ENCODE measurements at regions not wholly inside any gene's neighbourhood (a gene's known extent, or its start where the extent isn't known, plus 50 kb on each side); places are given as distances from the start of the nearest gene placed in this dataset.

DNA sequence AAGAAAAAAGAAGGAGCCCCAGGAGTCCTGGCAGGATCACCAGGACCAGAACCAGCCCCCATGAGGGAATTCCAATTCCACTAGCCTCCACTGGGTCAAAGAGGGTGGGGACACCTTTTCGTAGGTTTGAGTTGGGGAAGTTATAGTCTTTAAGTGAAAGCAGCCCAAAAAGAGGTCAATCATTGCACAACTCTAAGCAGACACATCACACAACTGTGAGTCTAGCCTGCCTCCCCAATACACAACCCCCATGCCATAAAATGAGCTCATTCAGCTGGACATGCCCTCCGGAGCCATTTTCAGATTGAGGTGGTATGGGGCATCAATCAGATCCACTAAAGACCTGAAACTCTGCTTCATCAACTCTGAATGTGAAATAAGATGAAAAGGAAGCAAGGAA lies 179.9 kb downstream of the NPHP4 start:
- H3K27me3 ChIP-seq, result peaks cover 4% of the 10 kb centered on the region; the same call in 1 of the 2 replicates
- no peak overlapping the region for H3K27ac ChIP-seq
- H3K9me3 ChIP-seq (replicated peaks), result no peaks in the 10 kb centered on the region
- H3K36me3 ChIP-seq, result no peaks in the 10 kb centered on the region
- H3K4me1 ChIP-seq, result peaks cover 8% of the 10 kb centered on the region; the same call in 1 of the 2 replicates
- no peak overlapping the region for H3K4me3 ChIP-seq
- DNase-seq, result no peak

- DNase-seq, result peak; percentile 88 to 93
- Histone ChIP-seq H3K9me3 (replicated peaks) (no peaks in the 10 kb centered on the region), H3K4me3 (no peak overlapping the region), H3K4me1 (peaks cover 8% of the 10 kb centered on the region; the same call in 1 of the 2 replicates), H3K27ac (no peak overlapping the region), H3K36me3 (no peaks in the 10 kb centered on the region), H3K27me3 (peaks cover 6% of the 10 kb centered on the region; the same call in 1 of the 2 replicates)
Measured at GRCh38 chr1:5811419-5811818, 180.8 kb downstream of the NPHP4 start.

DNA sequence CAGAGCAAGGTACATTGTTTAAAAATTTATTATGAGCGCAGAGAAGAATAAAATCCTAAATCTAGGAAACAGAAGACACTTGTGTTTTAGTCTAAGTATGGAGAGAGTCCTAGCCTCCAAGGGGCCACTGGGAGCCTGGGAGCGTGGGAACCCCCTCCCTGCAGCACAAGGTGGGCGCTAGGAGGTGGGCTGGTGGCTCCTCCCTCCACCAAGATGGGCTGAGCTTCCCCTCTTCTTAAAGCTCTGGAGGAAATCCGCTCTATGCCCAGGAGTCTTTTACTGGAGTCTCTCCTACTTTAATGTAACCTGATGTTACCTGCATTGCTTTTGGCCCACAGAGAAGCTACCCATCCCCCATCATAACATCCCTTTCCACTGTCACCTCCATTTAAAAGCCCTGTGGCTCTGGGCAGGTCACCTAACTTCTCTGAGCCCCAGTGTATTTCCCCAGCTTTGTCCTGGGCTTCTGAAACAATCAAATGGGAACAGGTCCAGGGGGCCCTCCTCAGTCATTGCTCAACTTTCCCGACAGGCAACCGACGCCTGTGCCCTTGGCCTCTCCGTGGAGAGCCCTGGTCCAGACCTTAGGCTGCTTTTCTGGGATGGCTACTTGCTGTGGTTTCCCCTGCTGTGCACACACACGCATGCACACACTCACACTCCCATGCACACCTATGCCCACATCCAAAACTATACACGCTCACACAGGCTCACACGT lies 181.5 kb downstream of the NPHP4 start:
- H3K9me3 ChIP-seq (replicated peaks), result no peaks in the 10 kb centered on the region
- peaks cover 8% of the 10 kb centered on the region; the same call in 1 of the 2 replicates for H3K4me1 ChIP-seq
- H3K27ac ChIP-seq, result no peak overlapping the region
- peaks cover 6% of the 10 kb centered on the region; the same call in 1 of the 2 replicates for H3K27me3 ChIP-seq
- DNase-seq, result no peak
- H3K4me3 ChIP-seq, result no peak overlapping the region
- H3K36me3 ChIP-seq, result no peaks in the 10 kb centered on the region

GRCh38 chr1:5810131-5810530 lies 182.1 kb downstream of the NPHP4 start:
- H3K36me3 ChIP-seq, result no peaks in the 10 kb centered on the region
- H3K9me3 ChIP-seq (replicated peaks), result no peaks in the 10 kb centered on the region
- peaks cover 6% of the 10 kb centered on the region; the same call in 1 of the 2 replicates for H3K27me3 ChIP-seq
- no peak overlapping the region for H3K4me3 ChIP-seq
- no peak overlapping the region for H3K27ac ChIP-seq
- peaks cover 8% of the 10 kb centered on the region; the same call in 1 of the 2 replicates for H3K4me1 ChIP-seq
- no peak for DNase-seq

GRCh38 chr1:5809207-5809788 lies 182.9 kb downstream of the NPHP4 start:
- no peak for DNase-seq
- Histone ChIP-seq H3K9me3 (replicated peaks) (no peaks in the 10 kb centered on the region), H3K36me3 (no peaks in the 10 kb centered on the region), H3K4me1 (peaks cover 8% of the 10 kb centered on the region; the same call in 1 of the 2 replicates), H3K4me3 (no peak overlapping the region), H3K27ac (no peak overlapping the region), H3K27me3 (peaks cover 6% of the 10 kb centered on the region; the same call in 1 of the 2 replicates)

DNA sequence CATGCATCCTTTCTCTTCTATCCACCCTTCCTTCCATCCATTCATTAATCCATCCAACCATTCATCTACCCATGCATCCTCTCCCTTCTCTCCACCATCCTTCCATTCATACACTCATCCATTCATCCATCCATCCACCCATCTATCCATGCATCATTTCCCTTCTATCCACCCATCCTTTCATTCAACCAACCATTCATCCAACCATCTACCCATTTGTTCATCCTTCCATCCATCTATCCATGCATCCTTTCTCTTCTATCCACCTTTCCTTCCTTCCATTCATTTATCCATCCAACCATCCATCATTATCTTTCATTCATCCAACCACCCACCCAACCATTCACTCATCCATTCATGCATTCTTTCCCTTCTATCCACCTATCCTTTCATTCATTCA lies 188.4 kb downstream of the NPHP4 start:
- no peak for DNase-seq
- Histone ChIP-seq H3K4me1 (no peaks in the 10 kb centered on the region), H3K36me3 (no peaks in the 10 kb centered on the region), H3K4me3 (no peak overlapping the region), H3K27ac (no peak overlapping the region), H3K9me3 (replicated peaks) (0 out of 2 replicates have a peak, but pooled peaks cover under 1% of the 10 kb centered on the region), H3K27me3 (peaks cover 6% of the 10 kb centered on the region; the same call in 1 of the 2 replicates)

GRCh38 chr1:5802606-5803005 lies 189.6 kb downstream of the NPHP4 start:
- no peak for DNase-seq
- Histone ChIP-seq H3K4me1 (no peaks in the 10 kb centered on the region), H3K36me3 (no peaks in the 10 kb centered on the region), H3K27me3 (peaks cover 13% of the 10 kb centered on the region), H3K9me3 (replicated peaks) (0 out of 2 replicates have a peak, but pooled peaks cover 2% of the 10 kb centered on the region), H3K4me3 (no peak overlapping the region), H3K27ac (no peak overlapping the region)

DNA sequence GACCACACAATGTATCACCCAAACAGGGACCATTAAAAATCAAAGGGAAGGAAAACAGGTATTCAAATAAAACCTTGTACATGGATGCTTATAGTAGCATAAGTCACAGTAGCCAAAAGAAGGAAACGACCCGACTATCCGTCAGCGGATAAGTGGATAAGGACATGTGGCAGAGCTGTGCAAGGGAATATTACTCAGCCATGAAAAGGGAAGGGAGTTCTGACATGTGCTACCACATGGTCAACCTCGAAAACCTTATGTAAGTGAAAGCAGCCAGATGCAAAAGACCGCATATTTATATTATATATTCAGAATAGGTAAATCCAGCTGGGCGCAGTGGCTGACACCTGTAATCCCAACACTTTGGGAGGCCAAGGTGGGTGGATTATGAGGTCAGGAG lies 193.3 kb downstream of the NPHP4 start:
- Histone ChIP-seq H3K4me1 (no peaks in the 10 kb centered on the region), H3K27me3 (peaks cover 14% of the 10 kb centered on the region; the same call in 1 of the 2 replicates), H3K4me3 (no peak overlapping the region), H3K9me3 (replicated peaks) (0 out of 2 replicates have a peak, but pooled peaks cover 2% of the 10 kb centered on the region), H3K27ac (no peak overlapping the region), H3K36me3 (no peaks in the 10 kb centered on the region)
- DNase-seq, result no peak

GRCh38 chr1:5798151-5798730 lies 194.0 kb downstream of the NPHP4 start:
- 0 out of 2 replicates have a peak, but pooled peaks cover 2% of the 10 kb centered on the region for H3K9me3 ChIP-seq (replicated peaks)
- no peaks in the 10 kb centered on the region for H3K36me3 ChIP-seq
- no peaks in the 10 kb centered on the region for H3K4me1 ChIP-seq
- H3K27me3 ChIP-seq, result peaks cover 14% of the 10 kb centered on the region; the same call in 1 of the 2 replicates
- H3K27ac ChIP-seq, result no peak overlapping the region
- no peak overlapping the region for H3K4me3 ChIP-seq
- no peak for DNase-seq

GRCh38 chr1:5796028-5796427 lies 196.2 kb downstream of the NPHP4 start:
- Histone ChIP-seq H3K4me1 (no peaks in the 10 kb centered on the region), H3K36me3 (no peaks in the 10 kb centered on the region), H3K27me3 (peaks cover 16% of the 10 kb centered on the region; the same call in 1 of the 2 replicates), H3K27ac (no peak overlapping the region), H3K9me3 (replicated peaks) (0 out of 2 replicates have a peak, but pooled peaks cover 2% of the 10 kb centered on the region), H3K4me3 (no peak overlapping the region)
- no peak for DNase-seq

DNA sequence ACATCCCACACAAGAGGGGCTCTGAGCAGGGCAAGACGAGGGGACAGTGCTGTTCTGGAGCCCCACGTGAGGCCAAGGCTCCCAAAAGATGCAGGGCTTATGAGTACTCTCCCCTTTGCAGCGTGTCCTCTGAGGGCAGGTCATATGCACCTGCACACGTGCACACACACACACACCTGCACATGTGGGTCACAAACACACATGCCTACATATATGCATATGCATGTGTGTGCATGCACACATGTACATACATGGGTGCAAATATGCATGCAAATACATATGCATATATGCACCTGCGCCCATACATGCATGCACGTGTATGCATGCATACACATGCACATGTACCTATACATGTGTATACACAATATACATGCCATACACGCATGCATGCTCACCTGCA lies 197.9 kb downstream of the NPHP4 start:
- 0 out of 2 replicates have a peak, but pooled peaks cover 2% of the 10 kb centered on the region for H3K9me3 ChIP-seq (replicated peaks)
- DNase-seq, result no peak

GRCh38 chr1:5793516-5793915 lies 198.7 kb downstream of the NPHP4 start:
- no peak for DNase-seq
- no peaks in the 10 kb centered on the region for H3K9me3 ChIP-seq (replicated peaks)
- no peak overlapping the region for H3K4me3 ChIP-seq
- no peaks in the 10 kb centered on the region for H3K4me1 ChIP-seq
- H3K36me3 ChIP-seq, result no peaks in the 10 kb centered on the region
- no peak overlapping the region for H3K27ac ChIP-seq
- H3K27me3 ChIP-seq, result peaks cover 16% of the 10 kb centered on the region; the same call in 1 of the 2 replicates

More for the DNA sequence above, 197.9 kb downstream of the NPHP4 start:
- no peak overlapping the region for H3K27ac ChIP-seq
- no peaks in the 10 kb centered on the region for H3K36me3 ChIP-seq
- H3K4me1 ChIP-seq, result no peaks in the 10 kb centered on the region
- H3K4me3 ChIP-seq, result no peak overlapping the region
- H3K27me3 ChIP-seq, result peaks cover 18% of the 10 kb centered on the region; the same call in 1 of the 2 replicates

- H3K36me3 ChIP-seq, result 0 out of 2 replicates have a peak, but pooled peaks cover 2% of the 10 kb centered on the region
Measured at GRCh38 chr1:5781079-5781478, 211.1 kb downstream of the NPHP4 start.

GRCh38 chr1:5780324-5780716 lies 211.9 kb downstream of the NPHP4 start:
- Histone ChIP-seq H3K4me1 (no peaks in the 10 kb centered on the region), H3K4me3 (no peak overlapping the region), H3K36me3 (0 out of 2 replicates have a peak, but pooled peaks cover 2% of the 10 kb centered on the region), H3K9me3 (replicated peaks) (no peaks in the 10 kb centered on the region), H3K27me3 (peaks cover 10% of the 10 kb centered on the region), H3K27ac (no peak overlapping the region)
- DNase-seq, result no peak

More at GRCh38 chr1:5781079-5781478, 211.1 kb downstream of the NPHP4 start:
- Histone ChIP-seq H3K4me3 (no peak overlapping the region), H3K9me3 (replicated peaks) (no peaks in the 10 kb centered on the region), H3K27ac (no peak overlapping the region), H3K27me3 (peaks cover 9% of the 10 kb centered on the region), H3K4me1 (no peaks in the 10 kb centered on the region)
- no peak for DNase-seq
